ENCODE measurements at regions not wholly inside any gene's neighbourhood (a gene's known extent, or its start where the extent isn't known, plus 50 kb on each side); places are given as distances from the start of the nearest gene placed in this dataset.
A peak's percentile ranks its signal among the peaks of the same experiment; 100 is the strongest.

DNA sequence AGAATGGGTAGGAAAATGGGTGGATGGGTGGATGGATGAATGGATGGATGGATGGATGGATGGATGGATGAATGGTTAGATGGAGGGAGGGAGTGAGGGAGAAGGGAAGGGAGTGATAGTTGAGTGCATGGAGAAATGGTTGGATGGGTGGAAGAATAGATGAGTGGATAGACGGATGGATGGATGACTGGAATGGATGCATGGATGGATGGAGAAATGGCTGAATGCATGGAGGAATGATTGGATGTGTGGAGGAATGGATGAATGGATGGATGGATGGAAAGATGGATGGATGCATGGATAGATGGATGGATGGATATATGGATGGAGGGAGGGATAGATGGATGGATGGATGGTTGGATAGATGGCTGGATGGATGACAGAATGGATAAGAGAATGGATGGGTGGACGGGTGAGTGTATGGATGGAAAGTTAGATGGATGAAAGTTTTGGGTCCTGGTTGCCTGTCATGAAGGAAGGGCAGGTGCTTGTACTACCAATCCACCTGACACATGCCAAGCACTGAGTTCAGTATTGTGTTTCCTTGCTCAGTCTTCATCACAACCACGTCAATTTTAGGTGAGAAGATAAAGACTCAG is 286.5 kb upstream of the RTL1 start:
- H3K4me1 ChIP-seq: no peaks in the 10 kb centered on the region
- no peak overlapping the region for H3K4me3 ChIP-seq
- H3K27me3 ChIP-seq: no peaks in the 10 kb centered on the region
- TF ChIP-seq, protein P1, sequence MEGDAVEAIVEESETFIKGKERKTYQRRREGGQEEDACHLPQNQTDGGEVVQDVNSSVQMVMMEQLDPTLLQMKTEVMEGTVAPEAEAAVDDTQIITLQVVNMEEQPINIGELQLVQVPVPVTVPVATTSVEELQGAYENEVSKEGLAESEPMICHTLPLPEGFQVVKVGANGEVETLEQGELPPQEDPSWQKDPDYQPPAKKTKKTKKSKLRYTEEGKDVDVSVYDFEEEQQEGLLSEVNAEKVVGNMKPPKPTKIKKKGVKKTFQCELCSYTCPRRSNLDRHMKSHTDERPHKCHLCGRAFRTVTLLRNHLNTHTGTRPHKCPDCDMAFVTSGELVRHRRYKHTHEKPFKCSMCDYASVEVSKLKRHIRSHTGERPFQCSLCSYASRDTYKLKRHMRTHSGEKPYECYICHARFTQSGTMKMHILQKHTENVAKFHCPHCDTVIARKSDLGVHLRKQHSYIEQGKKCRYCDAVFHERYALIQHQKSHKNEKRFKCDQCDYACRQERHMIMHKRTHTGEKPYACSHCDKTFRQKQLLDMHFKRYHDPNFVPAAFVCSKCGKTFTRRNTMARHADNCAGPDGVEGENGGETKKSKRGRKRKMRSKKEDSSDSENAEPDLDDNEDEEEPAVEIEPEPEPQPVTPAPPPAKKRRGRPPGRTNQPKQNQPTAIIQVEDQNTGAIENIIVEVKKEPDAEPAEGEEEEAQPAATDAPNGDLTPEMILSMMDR (IDR thresholded peaks at IDR 0.05): no peak
- intact Hi-C loops (cut with DNase I): loop anchor here (10.0 kb wide), 1 partner anchor 375 kb away; the partner anchor contains the start of gene DIO3
- H3K27ac ChIP-seq: no peak overlapping the region
- no peaks in the 10 kb centered on the region for H3K9me3 ChIP-seq
- no peak for DNase-seq
- H3K36me3 ChIP-seq: no peaks in the 10 kb centered on the region
- H3K9ac ChIP-seq (ENCODE audit: low read depth in 2 of 2, low read length in 2 of 2): no peak overlapping the region

- intact Hi-C loops (cut with DNase I): no loop called here
- Histone ChIP-seq H3K36me3 (no peaks in the 10 kb centered on the region), H3K27me3 (no peaks in the 10 kb centered on the region), H3K4me1 (no peaks in the 10 kb centered on the region), H3K9me3 (no peaks in the 10 kb centered on the region), H3K9ac (ENCODE audit: low read depth in 2 of 2, low read length in 2 of 2) (no peak overlapping the region), H3K4me3 (no peak overlapping the region), H3K27ac (no peak overlapping the region)
- peak; percentile 4 for DNase-seq
- TF ChIP-seq, protein P1 (IDR thresholded peaks at IDR 0.05): no peak
Measured at GRCh38 chr14:101191101-101191720, 287.7 kb upstream of the RTL1 start.

DNA sequence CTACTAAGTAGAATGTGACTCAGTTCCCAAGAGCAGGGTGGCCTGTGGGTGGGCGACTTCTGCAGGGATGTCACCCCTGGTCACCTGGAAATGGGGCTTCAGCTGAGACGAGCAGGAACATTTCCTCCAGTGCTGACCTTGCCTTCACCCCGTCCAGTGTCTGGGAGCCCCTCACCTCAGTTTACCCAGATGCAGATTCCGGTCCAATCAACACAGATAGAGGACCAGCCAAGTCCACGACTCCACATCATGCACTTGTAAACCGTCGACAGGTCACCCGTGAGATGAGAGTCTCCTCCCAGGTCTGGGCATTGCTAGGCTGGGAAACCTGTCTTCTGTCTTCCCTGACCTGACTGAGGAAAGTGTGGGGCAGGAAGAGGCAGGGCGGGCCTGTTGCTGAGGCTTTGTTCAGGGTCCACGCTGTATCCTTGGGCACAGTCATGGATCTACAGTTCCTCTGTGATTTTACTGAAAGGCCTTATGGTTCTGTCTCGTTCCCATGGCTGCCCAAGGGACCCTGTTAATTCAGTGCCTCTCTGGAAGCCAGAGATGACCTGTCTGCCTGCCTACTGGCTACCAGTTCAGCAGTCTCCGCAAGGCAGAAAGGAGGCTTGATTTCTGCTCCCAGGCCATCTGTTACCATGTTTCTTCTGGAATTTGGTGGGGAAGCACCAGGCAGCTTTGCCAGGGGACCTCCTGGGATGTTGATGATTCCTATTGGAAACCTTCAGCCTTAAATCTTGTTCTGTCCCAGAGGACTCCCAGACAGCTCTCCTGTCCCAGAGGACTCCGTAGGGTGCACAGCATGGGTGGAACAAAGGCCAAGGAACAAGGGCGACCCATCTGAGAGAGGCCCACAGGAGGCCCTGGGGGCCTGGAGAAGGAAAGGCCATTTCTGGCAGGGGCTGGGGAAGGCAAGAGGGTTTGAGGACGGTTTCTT is 288.5 kb upstream of the RTL1 start:
- no peaks in the 10 kb centered on the region for H3K36me3 ChIP-seq
- no peak overlapping the region for H3K9ac ChIP-seq (ENCODE audit: low read depth in 2 of 2, low read length in 2 of 2)
- no peaks in the 10 kb centered on the region for H3K9me3 ChIP-seq
- H3K4me3 ChIP-seq: no peak overlapping the region
- H3K27me3 ChIP-seq: no peaks in the 10 kb centered on the region
- no peaks in the 10 kb centered on the region for H3K4me1 ChIP-seq
- TF ChIP-seq, protein P1 (IDR thresholded peaks at IDR 0.05): no peak
- no peak overlapping the region for H3K27ac ChIP-seq
- DNase-seq: no peak
- intact Hi-C loops (cut with DNase I): no loop called here

- DNase-seq: no peak
- TF ChIP-seq, protein P1 (IDR thresholded peaks at IDR 0.05): no peak
- H3K4me1 ChIP-seq: no peaks in the 10 kb centered on the region
Measured at GRCh38 chr14:101192661-101193000, 289.1 kb upstream of the RTL1 start.

GRCh38 chr14:101193106-101193844 is 289.8 kb upstream of the RTL1 start:
- H3K4me3 ChIP-seq: no peak overlapping the region
- no peak overlapping the region for H3K27ac ChIP-seq
- no peaks in the 10 kb centered on the region for H3K4me1 ChIP-seq
- no peak overlapping the region for H3K9ac ChIP-seq (ENCODE audit: low read depth in 2 of 2, low read length in 2 of 2)
- H3K36me3 ChIP-seq: no peaks in the 10 kb centered on the region
- H3K9me3 ChIP-seq: no peaks in the 10 kb centered on the region
- TF ChIP-seq, protein P1 (IDR thresholded peaks at IDR 0.05): no peak
- H3K27me3 ChIP-seq: no peaks in the 10 kb centered on the region
- no peak for DNase-seq
- intact Hi-C loops (cut with DNase I): no loop called here

More at GRCh38 chr14:101192661-101193000, 289.1 kb upstream of the RTL1 start:
- no peaks in the 10 kb centered on the region for H3K9me3 ChIP-seq
- H3K27ac ChIP-seq: no peak overlapping the region
- H3K4me3 ChIP-seq: no peak overlapping the region
- H3K27me3 ChIP-seq: no peaks in the 10 kb centered on the region
- intact Hi-C loops (cut with DNase I): no loop called here
- no peak overlapping the region for H3K9ac ChIP-seq (ENCODE audit: low read depth in 2 of 2, low read length in 2 of 2)
- H3K36me3 ChIP-seq: no peaks in the 10 kb centered on the region

Data from colonic mucosa (tissue), 4 donors.